Thyroid gland (tissue), 4 donors: ENCODE measurements at regions not wholly inside any gene's neighbourhood (a gene's known extent, or its start where the extent isn't known, plus 50 kb on each side); places are given as distances from the start of the nearest gene placed in this dataset.

ENCODE experiments used
- DNase-seq, 2 donors: peaks; one replicate each; pipeline ENCODE4 v3.0.0-alpha.2; 2019
- H3K27ac ChIP-seq, 3 donors: fragments of 200-600 bp; sonication (generic); 1 replicate in 2 of 3; 2 replicates in 1 of 3; pipeline ENCODE4 v1.5.1; 2016 to 2019; ENCODE audit warnings: mild to moderate bottlenecking in 1 of 3, moderate library complexity in 1 of 3
- H3K27me3 ChIP-seq: fragments of 200-600 bp; sonication (generic); one replicate; pipeline ENCODE4 v1.5.1; 2019
- H3K36me3 ChIP-seq, 2 donors: fragments of 200-600 bp; sonication (generic); one replicate each; pipeline ENCODE4 v1.5.1; 2016 to 2019
- H3K4me1 ChIP-seq, 2 donors: fragments of 200-600 bp; sonication (generic); one replicate each; pipeline ENCODE4 v1.5.1; 2017 to 2019
- H3K4me3 ChIP-seq, 3 donors: fragments of 200-600 bp; sonication (generic); replicated peaks in 1 of 3; 1 replicate in 2 of 3; 2 replicates in 1 of 3; pipeline ENCODE4 v1.5.1; 2016; ENCODE audit warnings: mild to moderate bottlenecking in 1 of 3
- H3K9me3 ChIP-seq: fragments of 200-600 bp; sonication (generic); one replicate; pipeline ENCODE4 v1.5.1; 2017
- POLR2A ChIP-seq, 2 donors: fragments of 450-650 bp; IDR thresholded peaks; one replicate each; pipeline ENCODE4 v1.6.1; 2017; ENCODE audit warnings: antibody characterized with exemption in 2 of 2, mild to moderate bottlenecking in 2 of 2, moderate library complexity in 1 of 2
- WGBS, 2 donors: methylation state at CpG; one replicate each; pipeline ENCODE4 v1.1.5; 2017; 5-methylcytosine and 5-hydroxymethylcytosine counted together
- intact Hi-C: fragments of 100-400 bp; cut with DNase I; formaldehyde crosslinking; loops from one replicate; pipeline ENCODE4 v1.15.1; 2023
- TF ChIP-seq, protein P1 (sequence below), 6 experiments: fragments of 200-600 bp in 3 of 6; fragments of 450-650 bp in 3 of 6; sonication (generic) in 3 of 6; IDR thresholded peaks; one replicate each; pipeline ENCODE4 v1.5.1; 2016 to 2019; ENCODE audit warnings: antibody characterized with exemption in 6 of 6, mild to moderate bottlenecking in 2 of 6, inconsistent platforms in 1 of 6, moderate library complexity in 1 of 6

- intact Hi-C loops: no loop called here
- no peak overlapping the region for H3K4me3 ChIP-seq
- no peaks in the 10 kb centered on the region for H3K9me3 ChIP-seq
- no peaks in the 10 kb centered on the region for H3K4me1 ChIP-seq
- 73 to 79% methylated on average over 4 of the region's 4 CpGs for WGBS, 2 donors
- no peak for DNase-seq
- TF ChIP-seq POLR2A (IDR thresholded peaks at IDR 0.05): no peak
- TF ChIP-seq, protein P1, sequence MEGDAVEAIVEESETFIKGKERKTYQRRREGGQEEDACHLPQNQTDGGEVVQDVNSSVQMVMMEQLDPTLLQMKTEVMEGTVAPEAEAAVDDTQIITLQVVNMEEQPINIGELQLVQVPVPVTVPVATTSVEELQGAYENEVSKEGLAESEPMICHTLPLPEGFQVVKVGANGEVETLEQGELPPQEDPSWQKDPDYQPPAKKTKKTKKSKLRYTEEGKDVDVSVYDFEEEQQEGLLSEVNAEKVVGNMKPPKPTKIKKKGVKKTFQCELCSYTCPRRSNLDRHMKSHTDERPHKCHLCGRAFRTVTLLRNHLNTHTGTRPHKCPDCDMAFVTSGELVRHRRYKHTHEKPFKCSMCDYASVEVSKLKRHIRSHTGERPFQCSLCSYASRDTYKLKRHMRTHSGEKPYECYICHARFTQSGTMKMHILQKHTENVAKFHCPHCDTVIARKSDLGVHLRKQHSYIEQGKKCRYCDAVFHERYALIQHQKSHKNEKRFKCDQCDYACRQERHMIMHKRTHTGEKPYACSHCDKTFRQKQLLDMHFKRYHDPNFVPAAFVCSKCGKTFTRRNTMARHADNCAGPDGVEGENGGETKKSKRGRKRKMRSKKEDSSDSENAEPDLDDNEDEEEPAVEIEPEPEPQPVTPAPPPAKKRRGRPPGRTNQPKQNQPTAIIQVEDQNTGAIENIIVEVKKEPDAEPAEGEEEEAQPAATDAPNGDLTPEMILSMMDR (IDR thresholded peaks at IDR 0.05): no peak
- H3K36me3 ChIP-seq: no peaks in the 10 kb centered on the region
- no peaks in the 10 kb centered on the region for H3K27me3 ChIP-seq
- no peak overlapping the region for H3K27ac ChIP-seq
Measured at GRCh38 chr2:21280793-21281192, 157.0 kb downstream of the TDRD15 start.

DNA sequence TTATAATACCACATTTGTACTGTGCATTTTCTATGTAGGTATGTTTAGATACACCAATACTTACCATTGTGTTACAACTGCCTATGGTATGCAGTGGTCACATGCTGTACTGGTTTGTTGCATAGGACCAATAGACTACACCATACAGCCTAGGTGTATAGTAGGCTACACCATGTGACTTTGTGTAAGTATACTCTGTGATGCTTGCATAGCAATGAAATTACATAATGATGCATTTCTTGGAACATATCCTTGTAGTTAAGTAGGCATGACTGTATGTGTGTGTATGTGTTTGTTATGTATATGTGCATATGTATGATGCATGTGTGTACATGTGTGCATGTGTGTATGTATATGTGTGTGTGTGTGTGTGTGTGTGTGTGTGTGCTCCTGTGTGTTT, 157.6 kb downstream of the TDRD15 start:
- Histone ChIP-seq H3K9me3 (no peaks in the 10 kb centered on the region), H3K4me1 (no peaks in the 10 kb centered on the region), H3K4me3 (no peak overlapping the region), H3K27ac (no peak overlapping the region), H3K27me3 (no peaks in the 10 kb centered on the region), H3K36me3 (no peaks in the 10 kb centered on the region)
- DNase-seq: no peak
- intact Hi-C loops: no loop called here
- no peak for TF ChIP-seq POLR2A (IDR thresholded peaks at IDR 0.05)
- TF ChIP-seq, protein P1 (IDR thresholded peaks at IDR 0.05): no peak

- no peaks in the 10 kb centered on the region for H3K36me3 ChIP-seq
- H3K4me1 ChIP-seq: no peaks in the 10 kb centered on the region
- no peak overlapping the region for H3K4me3 ChIP-seq
- H3K27me3 ChIP-seq: no peaks in the 10 kb centered on the region
- WGBS, 2 donors: 52 to 54% methylated on average over 8 of the region's 8 CpGs
- TF ChIP-seq POLR2A (IDR thresholded peaks at IDR 0.05): no peak
- TF ChIP-seq, protein P1 (IDR thresholded peaks at IDR 0.05): no peak
- DNase-seq: no peak
- intact Hi-C loops: no loop called here
- H3K27ac ChIP-seq: no peak overlapping the region
- no peaks in the 10 kb centered on the region for H3K9me3 ChIP-seq
Measured at GRCh38 chr2:21281791-21282514, 158.2 kb downstream of the TDRD15 start.

DNA sequence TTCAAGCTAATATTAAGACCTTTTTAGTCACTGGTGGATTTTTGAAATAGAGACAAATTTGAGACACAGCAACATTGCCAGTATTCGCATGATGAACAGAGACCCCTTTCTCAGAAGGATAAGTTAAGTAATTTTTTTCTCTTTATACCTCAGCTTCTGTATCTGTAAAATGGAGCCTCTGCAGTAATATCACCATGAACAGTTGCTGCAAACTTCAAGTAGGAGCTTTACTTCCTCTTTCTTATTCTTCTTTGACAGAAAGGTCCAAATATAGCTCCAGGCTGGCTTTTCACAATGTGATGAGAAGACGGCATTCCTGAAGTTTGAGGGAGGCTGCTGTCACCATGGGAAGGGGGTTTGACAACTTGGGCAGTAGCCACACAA, 158.7 kb downstream of the TDRD15 start:
- no peak for DNase-seq
- no peak overlapping the region for H3K4me3 ChIP-seq
- no peaks in the 10 kb centered on the region for H3K36me3 ChIP-seq
- 76 to 77% methylated on average over 2 of the region's 2 CpGs for WGBS, 2 donors
- no peaks in the 10 kb centered on the region for H3K4me1 ChIP-seq
- no peak overlapping the region for H3K27ac ChIP-seq
- intact Hi-C loops: no loop called here
- H3K9me3 ChIP-seq: no peaks in the 10 kb centered on the region
- H3K27me3 ChIP-seq: no peaks in the 10 kb centered on the region
- no peak for TF ChIP-seq POLR2A (IDR thresholded peaks at IDR 0.05)
- TF ChIP-seq, protein P1 (IDR thresholded peaks at IDR 0.05): no peak

DNA sequence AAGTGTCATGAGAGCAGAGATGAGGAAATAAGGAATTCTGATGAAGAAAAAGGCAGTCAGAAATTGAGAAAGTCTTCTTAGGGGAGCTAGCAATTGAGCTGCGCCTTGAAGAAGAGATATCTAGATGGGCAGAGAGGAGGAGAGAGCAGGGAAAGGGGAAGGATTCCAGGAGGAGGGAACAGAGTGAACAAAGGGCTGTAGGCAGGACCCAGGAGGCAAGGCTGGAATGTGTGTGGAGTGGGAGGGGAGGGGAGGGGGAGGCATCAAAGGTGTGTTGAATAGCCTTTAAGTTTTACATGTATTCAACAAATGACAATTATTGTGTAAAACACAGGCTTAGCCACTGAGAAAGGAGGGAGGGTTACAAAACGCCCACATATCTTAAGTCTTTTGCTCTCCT, 164.5 kb downstream of the TDRD15 start:
- Histone ChIP-seq H3K4me1 (no peaks in the 10 kb centered on the region), H3K9me3 (no peaks in the 10 kb centered on the region), H3K27me3 (no peaks in the 10 kb centered on the region), H3K27ac (no peak overlapping the region), H3K36me3 (no peaks in the 10 kb centered on the region), H3K4me3 (no peak overlapping the region)
- no peak for DNase-seq
- TF ChIP-seq, protein P1 (IDR thresholded peaks at IDR 0.05): no peak
- no peak for TF ChIP-seq POLR2A (IDR thresholded peaks at IDR 0.05)
- intact Hi-C loops: no loop called here
- 70 to 80% methylated on average over 2 of the region's 2 CpGs for WGBS, 2 donors
